OCI-LY1 (cell line): ENCODE measurements at regions not wholly inside any gene's neighbourhood (a gene's known extent, or its start where the extent isn't known, plus 50 kb on each side); places are given as distances from the start of the nearest gene placed in this dataset.

Experiments
- H2AFZ ChIP-seq: fragments of 200-600 bp; sonication (generic), shearing (Covaris generic); 2 replicates; pipeline ENCODE4 v1.6.0; 2014; ENCODE audit warnings: antibody characterized with exemption, mild to moderate bottlenecking, low read length
- H3F3A ChIP-seq: fragments of 200-600 bp; sonication (generic), shearing (Covaris generic); 2 replicates; pipeline ENCODE4 v1.6.0; 2014; ENCODE audit warnings: mild to moderate bottlenecking, antibody characterized with exemption, low read length, moderate library complexity; ENCODE audit not compliant: insufficient read depth
- H3K27ac ChIP-seq: fragments of 200-600 bp; sonication (generic); 2 replicates; pipeline ENCODE4 v1.5.1; 2014; ENCODE audit warnings: low read length, mixed run types, mild to moderate bottlenecking, low read depth; ENCODE audit not compliant: poor library complexity, severe bottlenecking
- H3K27me3 ChIP-seq: fragments of 200-600 bp; sonication (generic); 2 replicates; pipeline ENCODE4 v1.6.0; 2014; ENCODE audit warnings: antibody characterized with exemption, mild to moderate bottlenecking, low read length, moderate library complexity; ENCODE audit not compliant: insufficient read depth
- H3K36me3 ChIP-seq: fragments of 200-600 bp; sonication (generic); 2 replicates; pipeline ENCODE4 v1.6.1; 2014; ENCODE audit warnings: mild to moderate bottlenecking, antibody characterized with exemption, low read length, moderate library complexity, mixed read lengths; ENCODE audit not compliant: insufficient read depth
- H3K4me1 ChIP-seq: fragments of 200-600 bp; sonication (generic); 2 replicates; pipeline ENCODE4 v1.5.1; 2014; ENCODE audit warnings: mild to moderate bottlenecking, low read length, moderate library complexity; ENCODE audit not compliant: insufficient read depth, severe bottlenecking
- H3K4me2 ChIP-seq: fragments of 200-600 bp; sonication (generic), shearing (Covaris generic); 2 replicates; pipeline ENCODE4 v1.6.1; 2014; ENCODE audit warnings: low read length
- H3K4me3 ChIP-seq: fragments of 200-600 bp; sonication (generic); 2 replicates; pipeline ENCODE4 v1.5.1; 2014; ENCODE audit warnings: low read length, low read depth, mild to moderate bottlenecking, mixed read lengths; ENCODE audit not compliant: poor library complexity, severe bottlenecking
- H3K79me2 ChIP-seq: fragments of 200-600 bp; shearing (Covaris generic); 2 replicates; pipeline ENCODE4 v1.6.1; 2016; ENCODE audit warnings: mixed run types, low read length, mixed read lengths; ENCODE audit not compliant: insufficient read depth
- H3K9ac ChIP-seq: fragments of 200-600 bp; sonication (generic), shearing (Covaris generic); 2 replicates; pipeline ENCODE4 v1.6.1; 2014; ENCODE audit warnings: mild to moderate bottlenecking, low read length, mixed read lengths
- H3K9me2 ChIP-seq: fragments of 200-600 bp; sonication (generic), shearing (Covaris generic); 2 replicates; pipeline ENCODE4 v1.6.1; 2014; ENCODE audit warnings: low read depth, mild to moderate bottlenecking, low read length, mixed read lengths
- H3K9me3 ChIP-seq: fragments of 200-600 bp; shearing (Covaris generic); 2 replicates; pipeline ENCODE4 v1.6.1; 2014; ENCODE audit warnings: low read length, mixed read lengths
- H4K20me1 ChIP-seq: fragments of 200-600 bp; sonication (generic), shearing (Covaris generic); 2 replicates; pipeline ENCODE4 v1.6.0; 2016; ENCODE audit warnings: mild to moderate bottlenecking, low read length; ENCODE audit not compliant: insufficient read depth
- EZH2 ChIP-seq: fragments of 200-600 bp; sonication (generic), shearing (Covaris generic); IDR thresholded peaks from 2 replicates; pipeline ENCODE4 v1.8.0; 2017; ENCODE audit warnings: borderline replicate concordance, mixed run types, mild to moderate bottlenecking, antibody characterized with exemption, low read length, moderate library complexity, mixed read lengths
- TF ChIP-seq, protein P1 (sequence below): fragments of 200-600 bp; sonication (generic), shearing (Covaris generic); IDR thresholded peaks from 2 replicates; pipeline ENCODE4 v1.5.1; 2017; ENCODE audit warnings: mild to moderate bottlenecking, antibody characterized with exemption, low read length, moderate library complexity, mixed read lengths

DNA sequence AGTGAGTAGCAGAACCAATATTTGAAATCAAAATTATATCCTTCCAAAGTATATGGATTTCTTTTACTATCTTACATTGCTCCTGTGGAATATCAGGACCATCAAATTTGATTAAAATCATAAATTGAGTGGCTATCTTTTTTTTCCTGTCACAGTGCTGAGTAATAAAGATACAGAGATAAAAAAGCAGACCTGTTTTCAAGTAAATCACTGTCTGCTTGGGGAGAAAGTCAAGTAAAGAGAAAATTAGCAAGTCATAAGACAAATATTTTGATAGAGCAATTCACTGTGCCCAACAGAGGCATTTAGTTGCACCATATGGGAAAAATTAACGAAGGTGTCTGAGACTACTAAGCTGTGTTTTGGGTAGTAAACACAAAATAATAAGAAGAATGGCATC, 933.7 kb downstream of the NTRK3 start:
- H3K36me3 ChIP-seq = no peaks in the 10 kb centered on the region
- no peaks in the 10 kb centered on the region for H3F3A ChIP-seq
- H3K27ac ChIP-seq = no peak overlapping the region
- H3K9ac ChIP-seq = no peak overlapping the region
- TF ChIP-seq, protein P1, sequence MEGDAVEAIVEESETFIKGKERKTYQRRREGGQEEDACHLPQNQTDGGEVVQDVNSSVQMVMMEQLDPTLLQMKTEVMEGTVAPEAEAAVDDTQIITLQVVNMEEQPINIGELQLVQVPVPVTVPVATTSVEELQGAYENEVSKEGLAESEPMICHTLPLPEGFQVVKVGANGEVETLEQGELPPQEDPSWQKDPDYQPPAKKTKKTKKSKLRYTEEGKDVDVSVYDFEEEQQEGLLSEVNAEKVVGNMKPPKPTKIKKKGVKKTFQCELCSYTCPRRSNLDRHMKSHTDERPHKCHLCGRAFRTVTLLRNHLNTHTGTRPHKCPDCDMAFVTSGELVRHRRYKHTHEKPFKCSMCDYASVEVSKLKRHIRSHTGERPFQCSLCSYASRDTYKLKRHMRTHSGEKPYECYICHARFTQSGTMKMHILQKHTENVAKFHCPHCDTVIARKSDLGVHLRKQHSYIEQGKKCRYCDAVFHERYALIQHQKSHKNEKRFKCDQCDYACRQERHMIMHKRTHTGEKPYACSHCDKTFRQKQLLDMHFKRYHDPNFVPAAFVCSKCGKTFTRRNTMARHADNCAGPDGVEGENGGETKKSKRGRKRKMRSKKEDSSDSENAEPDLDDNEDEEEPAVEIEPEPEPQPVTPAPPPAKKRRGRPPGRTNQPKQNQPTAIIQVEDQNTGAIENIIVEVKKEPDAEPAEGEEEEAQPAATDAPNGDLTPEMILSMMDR = no peak
- TF ChIP-seq EZH2 = no peak
- H3K79me2 ChIP-seq = no peaks in the 10 kb centered on the region
- H3K4me3 ChIP-seq = no peak overlapping the region
- H3K9me3 ChIP-seq = no peaks in the 10 kb centered on the region
- no peaks in the 10 kb centered on the region for H3K9me2 ChIP-seq
- no peaks in the 10 kb centered on the region for H3K27me3 ChIP-seq
- H4K20me1 ChIP-seq = no peaks in the 10 kb centered on the region
- no peaks in the 10 kb centered on the region for H3K4me1 ChIP-seq
- H3K4me2 ChIP-seq = no peak overlapping the region
- H2AFZ ChIP-seq = no peak overlapping the region

DNA sequence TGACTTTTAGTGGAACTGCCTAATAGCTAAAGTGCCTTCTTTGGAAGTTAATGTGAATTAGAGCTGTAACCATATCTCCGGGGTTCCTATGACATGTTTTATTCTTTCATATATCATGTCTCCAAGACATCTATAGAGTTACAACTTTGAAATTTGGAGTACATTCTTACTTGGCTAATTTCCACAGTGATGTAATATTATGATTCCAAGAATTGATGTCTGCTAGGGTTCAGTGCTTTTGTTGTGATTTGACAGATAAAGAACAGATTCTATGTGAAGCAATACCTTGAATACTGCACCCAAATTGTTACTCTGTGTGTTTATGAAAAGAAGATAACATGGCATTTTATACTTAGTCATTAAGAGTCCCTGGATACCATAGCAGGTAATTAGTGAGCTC, 934.3 kb downstream of the NTRK3 start:
- H2AFZ ChIP-seq = no peak overlapping the region
- H3K27me3 ChIP-seq = no peaks in the 10 kb centered on the region
- H3K27ac ChIP-seq = no peak overlapping the region
- H3K9me3 ChIP-seq = no peaks in the 10 kb centered on the region
- H3K4me1 ChIP-seq = no peaks in the 10 kb centered on the region
- H3F3A ChIP-seq = no peaks in the 10 kb centered on the region
- no peak overlapping the region for H3K9ac ChIP-seq
- H3K4me3 ChIP-seq = no peak overlapping the region
- H3K9me2 ChIP-seq = no peaks in the 10 kb centered on the region
- H3K79me2 ChIP-seq = no peaks in the 10 kb centered on the region
- no peaks in the 10 kb centered on the region for H3K36me3 ChIP-seq
- no peaks in the 10 kb centered on the region for H4K20me1 ChIP-seq
- TF ChIP-seq, protein P1 = no peak
- no peak for TF ChIP-seq EZH2
- no peak overlapping the region for H3K4me2 ChIP-seq

DNA sequence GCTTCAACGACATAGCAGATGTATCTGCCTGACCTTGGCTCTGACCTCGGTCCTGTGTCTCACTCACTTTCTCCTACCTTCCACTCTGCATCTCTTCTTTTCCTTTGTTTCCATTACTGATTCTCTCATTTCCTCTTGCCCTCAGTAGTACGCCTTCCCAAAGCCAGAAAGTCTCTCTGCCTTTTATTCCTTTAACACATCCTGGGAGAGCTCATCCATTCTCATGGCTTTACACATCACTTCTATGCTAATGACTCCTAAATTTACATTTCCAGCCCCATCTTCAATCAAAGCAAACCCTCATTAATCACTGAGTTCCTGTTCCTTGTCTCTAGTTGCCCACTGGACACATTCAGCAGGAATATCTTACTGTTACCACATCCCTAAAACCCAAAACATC, 938.6 kb downstream of the NTRK3 start:
- no peaks in the 10 kb centered on the region for H3K27me3 ChIP-seq
- H2AFZ ChIP-seq = no peak overlapping the region
- no peak overlapping the region for H3K27ac ChIP-seq
- no peaks in the 10 kb centered on the region for H4K20me1 ChIP-seq
- no peak overlapping the region for H3K9ac ChIP-seq
- no peak overlapping the region for H3K4me3 ChIP-seq
- TF ChIP-seq, protein P1 = no peak
- no peak for TF ChIP-seq EZH2
- no peaks in the 10 kb centered on the region for H3K9me2 ChIP-seq
- no peaks in the 10 kb centered on the region for H3K79me2 ChIP-seq
- H3K36me3 ChIP-seq = no peaks in the 10 kb centered on the region
- no peaks in the 10 kb centered on the region for H3F3A ChIP-seq
- H3K9me3 ChIP-seq = no peaks in the 10 kb centered on the region
- no peaks in the 10 kb centered on the region for H3K4me1 ChIP-seq
- no peak overlapping the region for H3K4me2 ChIP-seq
